IMR-90 (cell line): ENCODE measurements at regions not wholly inside any gene's neighbourhood (a gene's known extent, or its start where the extent isn't known, plus 50 kb on each side); places are given as distances from the start of the nearest gene placed in this dataset.

ENCODE experiments used
- ATAC-seq: fragments of 200-7000 bp; cut with Tn5 transposase; 2 replicates; pipeline ENCODE4 v1.9.1; 2020; ENCODE audit warnings: low read depth, mild to moderate bottlenecking, moderate library complexity
- BruUV-seq: library from RNA; stranded (reverse); fragments of 400-500 nt; replicated peaks from 2 replicates; lab custom pipeline; 2021; lab: Mats Ljungman, UMichigan
- CTCF ChIA-PET: fragments of 300-600 bp; formaldehyde crosslinking; extraction: SDS; loops from one replicate; lab custom pipeline; 2021; ENCODE audit warnings: antibody characterized with exemption; lab: Yijun Ruan, JAX
- POLR2A ChIA-PET: fragments of 300-600 bp; sonication (Branson Sonifier 250); formaldehyde crosslinking; loops from one replicate; lab custom pipeline; 2022; ENCODE audit warnings: antibody characterized with exemption; ENCODE audit not compliant: unreplicated experiment; lab: Charles Lee
- DNase-seq: peaks from one replicate; pipeline ENCODE4 v3.0.0; 2013
- H2AFZ ChIP-seq: replicated peaks from 2 replicates; pipeline ENCODE3; 2013; ENCODE audit warnings: low read length, mild to moderate bottlenecking; ENCODE audit not compliant: poor library complexity
- H2AK5ac ChIP-seq: 2 replicates; pipeline ENCODE4 v1.6.1; 2013; ENCODE audit warnings: low read depth, low read length, inconsistent platforms
- H2AK9ac ChIP-seq: replicated peaks from 2 replicates; pipeline ENCODE3; 2013; ENCODE audit warnings: mild to moderate bottlenecking, low read depth, low read length, moderate library complexity; ENCODE audit not compliant: poor library complexity
- H2BK120ac ChIP-seq: 2 replicates; pipeline ENCODE4 v1.6.1; 2013; ENCODE audit warnings: low read depth, low read length, inconsistent platforms
- H2BK15ac ChIP-seq: 3 replicates; pipeline ENCODE4 v1.6.1; 2013; ENCODE audit warnings: low read depth, low read length, inconsistent platforms
- H2BK20ac ChIP-seq: 2 replicates; pipeline ENCODE4 v1.6.1; 2013; ENCODE audit warnings: low read depth, mild to moderate bottlenecking, inconsistent platforms, low read length, moderate library complexity
- H2BK5ac ChIP-seq: 2 replicates; pipeline ENCODE4 v1.6.1; 2013; ENCODE audit warnings: mild to moderate bottlenecking, low read depth, low read length, inconsistent platforms; ENCODE audit not compliant: poor library complexity, severe bottlenecking
- H3K14ac ChIP-seq: replicated peaks from 2 replicates; pipeline ENCODE4 v1.6.1; 2013; ENCODE audit warnings: low read depth, low read length, inconsistent platforms
- H3K18ac ChIP-seq: 2 replicates; pipeline ENCODE4 v1.6.1; 2013; ENCODE audit warnings: low read depth, low read length, control low read depth
- H3K23ac ChIP-seq: 2 replicates; pipeline ENCODE4 v1.6.1; 2013; ENCODE audit warnings: low read depth, low read length, inconsistent platforms
- H3K27ac ChIP-seq: 2 replicates; pipeline ENCODE4 v1.5.1; 2013; ENCODE audit warnings: mild to moderate bottlenecking, control low read depth, low read length; ENCODE audit not compliant: insufficient read depth
- H3K27me3 ChIP-seq: 2 replicates; pipeline ENCODE4 v1.6.1; 2013; ENCODE audit warnings: low read length; ENCODE audit not compliant: control insufficient read depth, insufficient read depth
- H3K36me3 ChIP-seq: 2 replicates; pipeline ENCODE4 v1.6.1; 2013; ENCODE audit warnings: low read length, mixed read lengths; ENCODE audit not compliant: control insufficient read depth, insufficient read depth
- H3K4ac ChIP-seq: 2 replicates; pipeline ENCODE4 v1.6.1; 2013; ENCODE audit warnings: low read depth, low read length, inconsistent platforms
- H3K4me1 ChIP-seq: 2 replicates; pipeline ENCODE4 v1.6.1; 2013; ENCODE audit warnings: low read length, mixed read lengths; ENCODE audit not compliant: control insufficient read depth, insufficient read depth
- H3K4me2 ChIP-seq: 2 replicates; pipeline ENCODE4 v1.6.1; 2013; ENCODE audit warnings: low read depth, mild to moderate bottlenecking, control low read depth, low read length, moderate library complexity
- H3K4me3 ChIP-seq: 2 replicates; pipeline ENCODE4 v1.5.1; 2013; ENCODE audit warnings: low read depth, mild to moderate bottlenecking, control low read depth, low read length, moderate library complexity; ENCODE audit not compliant: insufficient read depth
- H3K56ac ChIP-seq: 2 replicates; pipeline ENCODE4 v1.6.1; 2013; ENCODE audit warnings: low read length, inconsistent platforms; ENCODE audit not compliant: insufficient read depth; ENCODE audit errors: extremely low read depth
- H3K79me1 ChIP-seq, 2 experiments: 2 replicates each; pipeline ENCODE4 v1.6.1; 2013; ENCODE audit warnings: low read length in 2 of 2, inconsistent platforms in 1 of 2, low read depth in 1 of 2
- H3K9ac ChIP-seq: 2 replicates; pipeline ENCODE4 v1.6.1; 2013; ENCODE audit warnings: low read depth, low read length, control low read depth
- H3K9me1 ChIP-seq: 2 replicates; pipeline ENCODE4 v1.6.1; 2013; ENCODE audit warnings: low read length, inconsistent platforms; ENCODE audit not compliant: insufficient read depth
- H3K9me3 ChIP-seq: 2 replicates; pipeline ENCODE4 v1.6.1; 2013; ENCODE audit warnings: low read length; ENCODE audit not compliant: control insufficient read depth, insufficient read depth
- H4K20me1 ChIP-seq: 2 replicates; pipeline ENCODE4 v1.6.1; 2013; ENCODE audit warnings: low read length, inconsistent platforms; ENCODE audit not compliant: insufficient read depth
- H4K5ac ChIP-seq: 2 replicates; pipeline ENCODE4 v1.6.1; 2013; ENCODE audit warnings: mild to moderate bottlenecking, low read depth, low read length, control low read depth
- H4K8ac ChIP-seq, 2 experiments: 2 replicates each; pipeline ENCODE4 v1.6.1; 2013; ENCODE audit warnings: low read depth in 2 of 2, low read length in 2 of 2, control low read depth in 1 of 2, inconsistent platforms in 1 of 2
- H4K91ac ChIP-seq: 2 replicates; pipeline ENCODE4 v1.6.1; 2013; ENCODE audit warnings: low read depth, low read length, inconsistent platforms; ENCODE audit not compliant: insufficient read depth
- BHLHE40 ChIP-seq: fragments of 150-350 bp; IDR thresholded peaks from 2 replicates; pipeline ENCODE4 v1.6.1; 2016; ENCODE audit warnings: mild to moderate bottlenecking, low read depth, low read length
- FOS ChIP-seq: fragments of 150-350 bp; IDR thresholded peaks from 2 replicates; pipeline ENCODE4 v1.6.1; 2016; ENCODE audit warnings: low read depth, low read length
- MXI1 ChIP-seq: IDR thresholded peaks from 2 replicates; pipeline ENCODE4 v1.6.1; 2012; ENCODE audit warnings: low read depth, mild to moderate bottlenecking, low read length, moderate library complexity, borderline replicate concordance
- NFE2L2 ChIP-seq: fragments of 150-350 bp; IDR thresholded peaks from 2 replicates; pipeline ENCODE4 v1.6.1; 2016; ENCODE audit warnings: low read depth, mild to moderate bottlenecking, low read length
- POLR2A ChIP-seq: IDR thresholded peaks from 2 replicates; pipeline ENCODE4 v1.6.1; 2012; ENCODE audit warnings: mild to moderate bottlenecking, low read depth, low read length
- RCOR1 ChIP-seq: IDR thresholded peaks from 2 replicates; pipeline ENCODE4 v1.6.1; 2012; ENCODE audit warnings: mild to moderate bottlenecking, low read length, improper control_type of control experiment; ENCODE audit not compliant: insufficient replicate concordance
- SMC3 ChIP-seq: fragments of 150-350 bp; IDR thresholded peaks from 2 replicates; pipeline ENCODE4 v1.6.1; 2016; ENCODE audit warnings: low read depth, mild to moderate bottlenecking, antibody characterized with exemption, low read length, moderate library complexity
- USF2 ChIP-seq: fragments of 150-350 bp; IDR thresholded peaks from 2 replicates; pipeline ENCODE4 v1.6.1; 2017; ENCODE audit warnings: mild to moderate bottlenecking, antibody characterized with exemption, low read length, low read depth
- WGBS, 2 experiments: methylation state at CpG; one replicate each; pipeline versions ENCODE4 v1.1.5 to v1.1.7; 2013; ENCODE audit warnings: missing lambda C conversion rate in 2 of 2; ENCODE audit not compliant: insufficient read length in 1 of 2; ENCODE audit errors: extremely low coverage in 2 of 2; 5-methylcytosine and 5-hydroxymethylcytosine counted together
- dilution Hi-C: fragments of 300-500 bp; cut with HindIII; formaldehyde crosslinking; loops from one replicate; pipeline ENCODE4 v1.14.3; 2018; ENCODE audit warnings: low sequenced_read_pairs; ENCODE audit not compliant: unreplicated experiment
- in situ Hi-C: fragments of 300-500 bp; cut with MboI; formaldehyde crosslinking; loops from 3 replicates; pipeline ENCODE4 v1.14.3; 2019; ENCODE audit warnings: low sequenced_read_pairs, inconsistent platforms, mixed read lengths
- intact Hi-C: fragments of 100-400 bp; cut with micrococcal nuclease; formaldehyde crosslinking; loops from 2 replicates; pipeline ENCODE4 v1.10.0; 2022

- no peak for TF ChIP-seq POLR2A
- no peak for TF ChIP-seq FOS
- no peak for TF ChIP-seq NFE2L2
- no peak for TF ChIP-seq SMC3
- no peak for TF ChIP-seq USF2
- TF ChIP-seq MXI1 = no peak
- no peak for TF ChIP-seq BHLHE40
- TF ChIP-seq RCOR1 = no peak
- H2BK120ac ChIP-seq = no peak overlapping the region
- no TSS peak for BruUV-seq
- H4K5ac ChIP-seq = no peak overlapping the region
- no peak overlapping the region for H2BK5ac ChIP-seq
- H3K18ac ChIP-seq = no peak overlapping the region
- H3K36me3 ChIP-seq = no peaks in the 10 kb centered on the region
- H3K27ac ChIP-seq = no peak overlapping the region
- no peak overlapping the region for H3K56ac ChIP-seq
- no peak overlapping the region for H3K23ac ChIP-seq
- in situ Hi-C loops = no loop called here
- POLR2A ChIA-PET = no interaction called here
- dilution Hi-C loops = no loop called here
- H4K20me1 ChIP-seq = no peaks in the 10 kb centered on the region
- no peaks in the 10 kb centered on the region for H3K27me3 ChIP-seq
- no peak overlapping the region for H3K4me3 ChIP-seq
- intact Hi-C loops = no loop called here
- H2AFZ ChIP-seq = no peak overlapping the region
- no peak overlapping the region for H4K91ac ChIP-seq
- no peak overlapping the region for H3K9ac ChIP-seq
- no peaks in the 10 kb centered on the region for H3K4me1 ChIP-seq
- CTCF ChIA-PET = no interaction called here
- H3K4ac ChIP-seq = no peak overlapping the region
- 0% methylated on average over 1 of the region's 5 CpGs; no CpG with 5 or more reads in 1 of the 2 experiments for WGBS, 2 experiments
- H3K9me3 ChIP-seq = peaks cover 37% of the 10 kb centered on the region
- H4K8ac ChIP-seq = no peak overlapping the region
- H2AK5ac ChIP-seq = no peak overlapping the region
- ATAC-seq (no peak), DNase-seq (no peak)
- H3K9me1 ChIP-seq = no peaks in the 10 kb centered on the region
- H2BK15ac ChIP-seq = no peak overlapping the region
- H2AK9ac ChIP-seq = no peak overlapping the region
- H2BK20ac ChIP-seq = no peak overlapping the region
- H3K4me2 ChIP-seq = no peak overlapping the region
- no peak overlapping the region for H3K14ac ChIP-seq
- no peaks in the 10 kb centered on the region for H3K79me1 ChIP-seq
Measured at GRCh38 chr11:134749040-134749839, 337.2 kb upstream of the B3GAT1 start.
